ENCODE measurements at regions not wholly inside any gene's neighbourhood (a gene's known extent, or its start where the extent isn't known, plus 50 kb on each side); places are given as distances from the start of the nearest gene placed in this dataset.

DNA sequence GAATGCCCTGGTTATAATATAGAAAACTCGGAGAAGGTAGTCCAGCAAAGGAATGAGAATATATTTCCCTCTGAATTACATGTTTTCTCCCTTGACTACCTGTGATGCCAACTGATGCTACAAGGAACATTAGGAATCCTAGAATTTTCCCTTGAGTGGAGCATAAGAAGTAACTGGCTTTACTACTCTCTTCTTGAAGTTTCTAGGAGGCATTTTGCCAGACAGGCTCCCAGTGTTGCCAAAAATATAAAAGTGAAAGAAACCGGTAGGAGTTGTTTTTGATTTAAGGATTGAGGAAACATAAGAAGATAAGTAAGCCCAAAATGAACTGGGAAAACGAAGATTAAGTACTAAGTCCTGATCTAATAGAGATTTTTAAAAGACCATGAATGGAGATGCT is 693.4 kb downstream of the NOVA1 start:
- TF ChIP-seq ZNF274 (IDR thresholded peaks at IDR 0.05; ENCODE audit: low read depth, low read length) (no peak), YY1 (IDR thresholded peaks at IDR 0.05; ENCODE audit: insufficient read depth, insufficient read length) (no peak), SUZ12 (IDR thresholded peaks at IDR 0.05; ENCODE audit: extremely low read depth, insufficient read depth, insufficient read length) (no peak)
